Hepatic stellate cell (primary cell): ENCODE measurements at regions not wholly inside any gene's neighbourhood (a gene's known extent, or its start where the extent isn't known, plus 50 kb on each side); places are given as distances from the start of the nearest gene placed in this dataset.

Experiments
- DNase-seq: peaks from one replicate; pipeline ENCODE4 v3.0.0; 2011; ENCODE audit warnings: low spot score

GRCh38 chr17:73932216-73932749 is 271.2 kb upstream of the RPL38 start:
- no peak for DNase-seq

DNA sequence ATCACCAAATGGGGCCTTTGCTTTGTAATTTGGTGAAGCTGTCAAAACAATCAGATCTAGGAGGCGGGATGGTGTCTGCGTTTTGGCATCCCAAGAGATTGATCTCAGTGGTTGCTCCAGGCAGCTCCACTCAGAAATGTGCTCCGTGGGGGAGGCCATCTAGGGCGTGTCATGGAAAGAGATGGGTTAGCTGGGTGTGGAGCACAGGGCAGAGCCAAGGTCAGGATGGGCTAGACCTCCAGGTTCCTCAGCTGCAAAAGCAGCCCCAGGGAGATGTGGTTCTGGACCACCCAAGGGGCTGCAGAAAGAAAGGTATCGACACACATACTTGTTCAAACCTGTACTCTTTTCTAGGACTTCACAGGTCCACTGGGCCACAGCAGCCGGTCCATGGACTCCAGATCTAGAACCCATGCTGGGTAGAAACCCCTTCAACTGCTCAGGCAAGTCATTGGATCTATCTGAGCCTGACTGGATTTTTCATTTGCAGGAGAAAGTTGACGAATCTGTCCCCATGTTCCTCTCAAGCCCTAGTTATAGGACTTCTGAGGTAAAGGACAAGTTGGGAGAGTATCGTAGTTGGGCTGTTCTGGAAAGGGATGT is 270.2 kb upstream of the RPL38 start:
- DNase-seq: no peak

DNA sequence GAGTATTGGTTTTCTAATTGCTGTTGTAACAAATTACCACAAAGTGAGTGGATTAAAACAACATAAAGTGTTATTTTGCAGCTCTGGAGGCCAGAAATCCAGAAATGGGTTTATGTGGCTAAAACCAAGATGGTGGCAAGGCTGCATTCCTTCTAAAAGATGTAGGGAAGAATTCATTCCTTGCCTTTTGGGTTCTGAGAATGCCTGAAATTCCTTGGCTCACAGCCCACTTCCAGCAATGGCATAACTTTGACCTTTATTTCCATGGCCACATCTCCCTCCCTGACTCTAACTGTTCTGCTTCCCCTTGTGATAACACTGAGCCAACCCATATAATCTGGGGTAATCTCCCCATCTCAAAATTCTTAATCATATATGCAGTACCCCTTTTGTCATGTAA is 269.6 kb upstream of the RPL38 start:
- no peak for DNase-seq

DNA sequence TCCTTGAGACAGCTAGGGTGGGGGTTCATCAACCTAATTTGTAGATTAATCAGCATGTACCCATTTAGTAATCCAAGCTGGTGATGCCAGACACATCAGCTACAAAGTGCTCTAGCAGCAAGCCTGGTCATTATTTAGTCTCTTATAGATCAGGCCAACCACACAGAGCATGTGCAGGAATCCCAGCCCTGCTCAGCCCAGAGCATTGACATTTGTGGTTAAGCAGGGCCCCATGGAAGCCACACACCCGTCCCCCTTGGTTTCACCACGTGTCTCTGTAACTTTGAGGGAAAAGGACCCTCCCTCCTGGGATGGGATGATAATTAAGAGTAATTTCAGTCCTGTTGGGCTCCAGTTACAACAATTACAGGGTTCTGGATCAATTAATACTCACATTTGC is 268.8 kb upstream of the RPL38 start:
- DNase-seq: no peak

DNA sequence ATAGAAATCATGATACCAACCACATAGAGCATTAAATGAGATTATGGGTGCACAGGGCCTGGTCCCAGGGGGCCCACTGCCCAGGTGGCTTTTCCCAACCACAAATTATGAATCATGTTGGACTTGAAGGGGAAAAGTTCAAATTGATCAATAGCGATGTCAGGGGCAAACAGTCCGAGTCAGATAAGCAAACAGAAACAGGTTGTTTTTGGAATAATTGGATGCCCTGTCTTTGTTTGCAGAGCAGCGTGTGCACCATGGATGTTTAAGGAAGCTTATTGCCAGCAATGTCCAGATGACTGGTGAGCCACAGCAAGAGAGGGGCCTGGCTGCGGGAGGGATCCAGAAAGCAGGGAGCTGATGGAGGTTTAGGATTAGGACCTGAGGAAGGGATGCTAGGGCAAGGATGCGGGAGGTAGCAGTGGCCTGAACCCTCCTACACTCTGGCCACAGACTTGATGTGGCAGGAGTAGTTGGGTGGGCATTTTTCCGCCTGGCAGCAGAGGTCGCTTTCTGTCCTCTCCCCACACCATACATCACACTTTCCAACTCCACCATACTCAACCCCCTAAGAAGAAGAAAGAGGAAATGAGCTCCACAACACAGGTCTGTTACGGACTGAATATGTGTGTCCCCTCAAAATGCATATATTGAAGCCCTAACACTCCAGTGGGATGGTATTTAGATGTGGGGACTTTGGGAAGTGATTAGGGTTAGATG is 266.4 kb upstream of the RPL38 start:
- DNase-seq: no peak

- DNase-seq: no peak
Observed at GRCh38 chr17:73938706-73939105, 264.8 kb upstream of the RPL38 start.

DNA sequence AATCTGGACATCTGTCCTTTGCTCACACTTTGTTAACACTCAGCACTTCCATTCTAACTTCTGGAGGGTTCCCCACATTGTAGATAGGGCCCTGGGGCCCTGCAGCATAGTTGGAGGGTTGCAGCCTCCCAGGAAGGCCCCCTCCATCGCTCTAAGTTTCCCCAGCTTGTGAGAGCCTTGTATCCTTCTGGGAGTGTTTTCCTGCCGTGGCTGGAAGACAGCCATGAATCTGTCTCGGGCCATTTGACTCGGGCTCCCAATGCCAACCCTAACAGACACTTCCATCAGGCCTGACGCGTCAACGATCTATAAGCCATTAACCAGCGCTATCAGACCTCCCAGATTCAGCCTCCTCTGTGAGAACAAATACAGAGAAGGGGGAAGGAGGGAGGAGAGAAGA is 263.7 kb upstream of the RPL38 start:
- DNase-seq: no peak

DNA sequence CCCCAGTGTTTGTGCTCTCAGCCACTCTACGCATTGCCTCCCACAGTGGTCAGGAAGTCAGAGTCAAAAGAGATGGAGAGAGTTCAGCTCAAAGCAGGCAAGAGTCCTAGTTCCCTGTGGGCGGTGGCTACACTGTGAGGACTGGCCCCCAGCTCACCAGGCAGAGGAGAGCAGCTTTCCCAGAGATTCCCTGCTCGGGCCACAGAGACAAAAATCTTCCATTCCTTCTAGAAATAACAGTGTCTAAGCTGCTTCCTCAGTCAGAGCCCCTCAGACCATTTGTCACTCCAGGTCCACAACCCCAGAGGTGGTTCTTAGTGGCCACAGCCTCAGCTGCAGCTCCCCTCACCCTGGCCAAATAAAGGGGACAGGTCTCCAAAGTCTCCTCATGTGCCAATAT is 263.0 kb upstream of the RPL38 start:
- no peak for DNase-seq

- DNase-seq: no peak
Observed at GRCh38 chr17:73941919-73942530, 261.5 kb upstream of the RPL38 start.

DNA sequence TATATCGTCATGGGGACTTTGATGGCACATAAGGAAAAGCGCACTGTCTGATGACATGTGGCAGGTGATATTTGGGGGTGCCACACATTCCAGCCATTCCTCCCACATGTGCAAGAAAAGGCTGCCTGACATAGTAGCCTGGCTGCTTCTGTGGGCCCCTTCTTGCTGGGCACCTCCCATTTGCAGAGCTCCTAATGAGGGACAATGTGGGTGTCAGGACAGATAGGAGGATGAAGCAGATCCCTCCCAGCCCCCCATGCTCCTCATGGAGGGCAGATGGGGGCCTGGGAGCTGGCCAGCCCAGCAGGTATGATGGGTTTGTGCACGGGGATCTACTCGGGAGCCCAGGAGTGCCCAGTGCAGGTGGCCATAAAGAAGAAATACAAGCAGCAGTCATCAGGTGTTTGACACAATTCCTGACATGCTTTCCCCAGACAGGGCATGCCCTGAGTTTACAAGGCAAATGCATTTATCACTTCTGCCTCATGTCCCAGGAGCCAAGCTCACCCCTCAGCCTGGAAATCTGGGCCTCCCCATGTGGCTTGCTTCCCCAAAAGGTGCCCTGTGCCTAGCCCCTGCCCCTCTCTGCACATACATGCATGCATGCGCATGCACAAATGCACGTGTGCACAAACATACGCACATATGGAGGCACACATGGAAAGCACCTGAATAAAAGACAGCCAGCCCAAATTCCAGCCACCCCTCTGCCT is 260.6 kb upstream of the RPL38 start:
- DNase-seq: no peak

DNA sequence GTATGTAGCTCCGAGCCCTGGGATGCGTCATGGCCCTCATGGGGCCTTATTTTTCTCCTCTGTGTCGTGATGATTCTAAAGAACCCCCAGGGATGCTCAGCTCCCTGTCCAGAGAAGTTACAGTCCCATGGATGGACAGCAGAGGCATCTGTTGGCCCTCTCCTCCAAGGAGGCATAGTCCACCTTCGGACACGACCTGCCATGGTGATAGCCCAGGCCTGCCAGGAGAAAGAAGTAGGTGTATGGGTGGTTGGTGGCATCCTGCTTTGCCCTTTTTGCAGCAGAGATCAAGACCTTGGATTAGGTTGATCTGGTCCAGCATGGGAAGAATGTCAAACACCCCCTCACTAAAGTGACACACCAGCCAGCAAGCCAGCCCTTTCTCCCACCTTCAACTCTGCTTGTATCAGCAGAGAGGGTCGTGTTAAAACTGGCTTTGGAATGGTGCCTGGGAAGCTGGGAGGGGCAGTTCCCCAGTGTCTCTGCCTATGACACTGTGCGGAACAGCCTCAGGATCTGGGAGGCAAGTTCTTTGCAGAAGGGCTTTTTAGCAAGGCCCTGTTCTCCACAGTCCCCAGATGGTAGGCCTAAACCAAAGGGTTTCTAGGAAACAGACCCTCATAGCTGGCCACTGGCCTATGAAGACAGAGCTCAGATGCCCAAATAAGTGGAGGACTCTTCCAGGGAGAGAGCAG is 259.9 kb upstream of the RPL38 start:
- no peak for DNase-seq

GRCh38 chr17:73944366-73944765 is 259.1 kb upstream of the RPL38 start:
- DNase-seq: no peak

- no peak for DNase-seq
Observed at GRCh38 chr17:73947281-73947965, 256.1 kb upstream of the RPL38 start.

GRCh38 chr17:73947966-73948355 is 255.5 kb upstream of the RPL38 start:
- no peak for DNase-seq

GRCh38 chr17:73949903-73950592 is 253.4 kb upstream of the RPL38 start:
- no peak for DNase-seq

- DNase-seq: no peak
Observed at GRCh38 chr17:73950593-73950914, 252.9 kb upstream of the RPL38 start.

GRCh38 chr17:73952082-73952479 is 251.4 kb upstream of the RPL38 start:
- DNase-seq: no peak

DNA sequence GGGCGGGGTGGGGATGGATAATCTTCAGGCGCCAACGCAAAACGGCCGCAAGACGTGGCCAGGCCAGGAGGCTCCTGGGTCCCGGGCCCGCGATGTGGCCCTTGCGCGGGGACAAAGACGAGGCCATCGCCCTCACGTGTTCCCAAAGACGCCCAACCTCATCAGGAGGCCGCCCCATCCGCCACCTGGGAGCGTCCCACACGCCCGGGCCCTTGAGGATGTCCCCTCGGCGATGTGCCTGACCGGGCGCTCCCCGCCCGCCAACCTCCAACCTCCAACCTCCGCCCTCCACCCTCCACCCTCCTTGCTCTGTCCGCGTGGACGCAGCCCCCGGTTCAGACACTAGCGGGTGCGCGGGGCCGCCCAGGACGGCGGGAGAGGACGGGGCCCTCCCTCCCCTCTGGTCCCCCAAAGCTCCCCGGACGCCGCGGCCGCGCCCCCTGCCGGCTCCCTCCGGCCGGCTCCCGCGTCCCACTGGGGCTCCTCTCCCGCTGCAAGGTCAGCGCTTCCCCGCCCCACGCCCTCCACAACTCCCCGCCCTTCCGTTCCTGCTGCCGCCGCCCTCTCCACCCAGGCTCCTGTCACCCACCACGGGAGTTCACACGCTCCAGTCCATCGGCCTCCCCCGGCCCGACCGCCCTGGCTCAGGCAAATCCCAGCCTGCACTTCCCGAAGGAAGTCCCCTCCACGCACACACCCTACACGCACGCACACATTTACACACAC is 250.8 kb upstream of the RPL38 start:
- no peak for DNase-seq

DNA sequence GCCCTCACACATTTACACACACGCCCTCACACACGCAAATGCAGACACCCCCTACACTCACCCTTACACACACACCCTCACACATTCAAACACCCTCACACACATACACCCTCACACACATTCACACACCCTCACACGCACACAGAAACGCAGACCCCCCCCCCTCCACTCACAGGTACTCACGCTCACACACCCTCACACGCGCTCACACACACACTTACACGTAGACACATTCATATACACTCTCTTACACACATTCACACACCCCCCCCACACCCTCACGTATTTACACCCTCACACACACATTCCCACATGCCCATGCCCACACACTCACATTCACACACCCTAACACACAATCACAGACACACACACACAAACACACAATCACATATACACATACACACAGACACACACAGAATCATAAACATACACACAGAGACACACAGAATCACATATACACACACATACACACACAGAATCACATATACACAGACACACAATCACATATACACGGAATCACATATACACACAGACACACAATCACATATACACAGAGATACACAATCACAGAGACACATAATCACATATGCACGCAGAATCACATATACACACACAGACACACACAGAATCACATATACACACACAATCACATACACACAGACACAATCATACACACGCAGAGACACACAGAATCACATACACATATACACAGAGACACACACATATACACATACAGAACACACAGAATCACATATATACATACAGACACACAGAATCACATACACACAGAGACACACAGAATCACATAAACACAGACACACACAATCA is 250.1 kb upstream of the RPL38 start:
- DNase-seq: no peak

DNA sequence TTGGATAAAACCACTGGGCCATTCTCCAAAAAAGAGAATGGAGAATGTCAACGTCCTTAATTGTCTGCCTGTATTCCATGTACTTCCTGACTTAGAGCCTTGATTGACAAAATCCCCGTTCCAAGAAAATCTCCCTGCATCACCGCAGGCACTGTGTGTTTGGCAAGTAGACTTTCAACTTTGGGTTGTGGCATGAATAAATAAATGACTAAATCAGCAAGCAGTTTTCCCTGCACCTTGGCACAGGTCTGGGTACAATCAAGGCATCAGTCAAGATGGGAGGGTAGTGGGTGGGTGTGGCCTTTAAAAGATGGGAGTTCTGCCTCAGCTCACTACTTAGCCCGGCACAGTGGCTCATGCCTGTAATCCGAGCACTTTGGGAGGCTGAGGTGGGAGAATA is 248.5 kb upstream of the RPL38 start:
- DNase-seq: no peak
